Colonic mucosa (tissue), 4 donors: ENCODE measurements at regions not wholly inside any gene's neighbourhood (a gene's known extent, or its start where the extent isn't known, plus 50 kb on each side); places are given as distances from the start of the nearest gene placed in this dataset.

Experiments
- DNase-seq: peaks from one replicate; pipeline ENCODE4 v3.0.0-alpha.2; 2020
- H3K27ac ChIP-seq: fragments of 200-600 bp; one replicate; pipeline ENCODE4 v1.8.0; 2021
- H3K27me3 ChIP-seq: fragments of 200-600 bp; one replicate; pipeline ENCODE4 v1.8.0; 2021
- H3K36me3 ChIP-seq: fragments of 200-600 bp; one replicate; pipeline ENCODE4 v1.8.0; 2021
- H3K4me1 ChIP-seq: fragments of 200-600 bp; one replicate; pipeline ENCODE4 v1.8.0; 2021; ENCODE audit warnings: mild to moderate bottlenecking
- H3K4me3 ChIP-seq: fragments of 200-600 bp; one replicate; pipeline ENCODE4 v1.8.0; 2021
- H3K9ac ChIP-seq, 2 donors: one replicate each; pipeline ENCODE4 v1.7.0; 2013; ENCODE audit warnings: control low read depth in 2 of 2, low read depth in 2 of 2, low read length in 2 of 2
- H3K9me3 ChIP-seq: fragments of 200-600 bp; one replicate; pipeline ENCODE4 v1.8.0; 2021
- CTCF ChIP-seq: fragments of 200-600 bp; IDR thresholded peaks from one replicate; pipeline ENCODE4 v1.8.0; 2022; ENCODE audit warnings: antibody characterized with exemption, mild to moderate bottlenecking
- intact Hi-C: fragments of 100-400 bp; cut with DNase I; formaldehyde crosslinking; loops from one replicate; pipeline ENCODE4 v1.14.1; 2022
- donor health status: healthy.
- donor health status: DM: no; HTN: no; CAD: no.
- donor health status: DM: no; HTN: no; CAD: no.

DNA sequence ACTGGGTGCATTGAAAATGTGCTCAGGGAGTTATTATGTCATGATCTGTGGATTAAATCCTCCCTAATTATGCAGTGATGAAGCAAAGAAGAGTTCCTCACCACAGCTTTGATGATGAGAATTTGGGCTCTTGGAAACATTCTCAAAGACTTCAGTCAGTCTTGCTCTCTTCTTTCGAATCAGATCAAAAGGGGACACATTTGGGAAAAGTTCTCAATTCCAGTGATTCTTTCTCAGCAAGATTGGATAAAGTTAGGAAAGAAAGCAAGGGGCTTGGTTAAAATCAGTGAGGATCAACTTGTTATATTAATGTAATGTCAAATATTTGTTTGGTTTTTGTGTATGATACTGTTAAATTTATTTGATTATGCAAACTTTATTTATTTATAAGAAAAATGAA is 411.3 kb upstream of the ACTBL2 start:
- Histone ChIP-seq H3K27ac (no peak overlapping the region), H3K27me3 (no peaks in the 10 kb centered on the region), H3K4me1 (no peaks in the 10 kb centered on the region), H3K4me3 (no peak overlapping the region), H3K9ac (no peak overlapping the region), H3K9me3 (no peaks in the 10 kb centered on the region), H3K36me3 (no peaks in the 10 kb centered on the region)
- intact Hi-C loops = no loop called here
- DNase-seq = no peak
- TF ChIP-seq CTCF = no peak

GRCh38 chr5:57891443-57891842 is 408.8 kb upstream of the ACTBL2 start:
- DNase-seq = no peak
- Histone ChIP-seq H3K27me3 (no peaks in the 10 kb centered on the region), H3K36me3 (no peaks in the 10 kb centered on the region), H3K9ac (no peak overlapping the region), H3K27ac (no peak overlapping the region), H3K4me3 (no peak overlapping the region), H3K4me1 (no peaks in the 10 kb centered on the region), H3K9me3 (no peaks in the 10 kb centered on the region)
- intact Hi-C loops = no loop called here
- no peak for TF ChIP-seq CTCF

DNA sequence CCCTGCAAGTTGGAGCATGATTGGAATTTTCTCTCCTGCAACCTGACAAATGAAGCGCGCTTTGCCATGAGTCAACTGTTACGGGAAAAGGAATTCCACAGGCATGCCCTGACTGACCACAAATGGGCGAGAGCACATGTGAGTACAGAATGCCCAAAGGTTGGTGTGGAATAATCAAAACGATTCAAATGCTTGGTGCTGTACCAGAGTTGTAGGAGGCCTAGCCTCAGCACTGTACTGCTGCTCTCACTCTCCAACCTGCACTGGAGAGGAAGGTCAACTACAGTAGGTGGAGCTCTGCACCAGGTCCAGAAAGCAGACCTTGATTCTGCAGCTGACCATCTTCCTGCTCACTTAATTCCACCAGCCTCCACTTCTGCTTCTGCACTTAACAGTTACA is 406.9 kb upstream of the ACTBL2 start:
- no peak for DNase-seq
- H3K9ac ChIP-seq = no peak overlapping the region
- no peaks in the 10 kb centered on the region for H3K36me3 ChIP-seq
- H3K27me3 ChIP-seq = no peaks in the 10 kb centered on the region
- intact Hi-C loops = loop anchor here (2.0 to 10.0 kb wide), 2 partner anchors 571 to 585 kb away; partner anchors contain the start of gene PLK2
- no peak overlapping the region for H3K4me3 ChIP-seq
- H3K4me1 ChIP-seq = no peaks in the 10 kb centered on the region
- H3K27ac ChIP-seq = no peak overlapping the region
- no peak for TF ChIP-seq CTCF
- no peaks in the 10 kb centered on the region for H3K9me3 ChIP-seq

DNA sequence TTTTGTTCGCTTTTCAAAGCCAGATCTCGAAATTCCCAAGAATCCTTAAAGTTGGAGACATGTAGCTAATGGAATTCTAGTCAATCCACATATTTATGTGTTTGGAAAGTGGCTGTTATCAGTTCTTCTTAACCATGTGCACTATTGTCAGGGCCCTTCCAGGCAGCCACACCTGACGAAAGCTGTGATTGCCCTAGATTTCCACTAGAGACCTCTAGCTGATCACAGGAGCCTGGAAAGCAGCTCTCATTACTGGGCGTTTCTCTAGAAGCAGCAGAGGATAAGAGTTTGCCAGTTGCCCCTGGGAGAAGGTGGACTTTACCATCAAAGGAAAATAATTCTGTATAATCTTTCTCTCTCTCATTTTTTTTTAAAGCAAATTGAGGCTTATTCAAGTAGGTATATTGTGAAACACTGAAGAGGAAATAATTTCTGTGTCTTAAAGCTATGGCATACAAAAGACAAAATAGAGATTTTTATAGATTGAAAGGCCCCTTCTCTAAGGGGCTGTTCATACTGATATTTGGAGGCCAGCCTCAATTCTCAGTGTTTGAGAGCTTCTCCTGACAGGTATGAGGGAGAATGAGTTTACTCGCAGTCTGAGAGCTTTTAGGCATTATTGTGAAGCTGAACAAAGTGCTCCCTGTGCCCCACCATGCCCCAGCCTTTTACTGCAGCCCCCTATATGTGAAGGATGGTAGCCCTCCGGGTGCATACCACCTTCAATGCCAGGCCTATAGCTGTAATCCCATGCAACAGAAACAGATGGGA is 405.4 kb upstream of the ACTBL2 start:
- Histone ChIP-seq H3K4me3 (no peak overlapping the region), H3K27me3 (no peaks in the 10 kb centered on the region), H3K9ac (no peak overlapping the region), H3K4me1 (no peaks in the 10 kb centered on the region), H3K36me3 (no peaks in the 10 kb centered on the region), H3K9me3 (no peaks in the 10 kb centered on the region), H3K27ac (no peak overlapping the region)
- intact Hi-C loops = loop anchor here (2.0 to 10.0 kb wide), 2 partner anchors 573 to 583 kb away; partner anchors contain the start of gene PLK2
- peak; percentile 45 for DNase-seq
- peak; percentile 52 for TF ChIP-seq CTCF

DNA sequence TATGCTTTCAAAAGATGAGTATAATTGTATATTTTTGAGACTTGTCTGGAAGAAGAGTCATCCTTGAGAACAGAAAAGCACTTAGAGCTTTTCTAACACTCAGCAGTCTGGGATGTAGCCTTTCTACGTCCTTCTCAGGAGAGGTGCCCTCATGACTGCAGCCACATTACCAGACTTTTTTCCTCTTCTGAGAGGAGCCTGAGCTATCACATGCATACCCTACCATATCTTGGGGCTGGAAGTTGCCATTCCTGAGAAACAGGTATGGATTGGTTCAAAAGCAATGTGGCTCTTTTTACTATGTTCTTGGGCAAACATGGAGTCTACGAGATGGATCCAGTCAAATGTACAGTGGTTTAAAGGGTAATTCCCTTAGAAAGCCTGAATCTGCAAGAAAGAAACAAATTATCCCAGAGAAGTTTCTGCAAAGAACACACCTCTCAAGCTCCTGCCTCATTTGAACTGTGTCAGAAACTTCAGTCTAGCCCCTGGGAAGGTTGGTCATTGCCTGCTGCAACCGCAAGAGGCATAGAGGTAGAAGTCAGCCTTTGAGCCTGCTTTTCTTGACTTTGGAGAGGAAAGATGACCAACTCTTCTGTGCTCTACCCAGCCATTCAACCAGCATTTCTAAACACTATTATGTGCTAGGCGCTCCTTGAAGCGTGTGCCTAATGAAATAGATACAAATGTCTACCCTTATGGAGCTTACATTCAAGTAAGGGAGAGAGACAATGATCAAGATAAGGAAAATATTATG is 401.9 kb upstream of the ACTBL2 start:
- TF ChIP-seq CTCF = no peak
- Histone ChIP-seq H3K4me1 (no peaks in the 10 kb centered on the region), H3K27ac (no peak overlapping the region), H3K36me3 (no peaks in the 10 kb centered on the region), H3K4me3 (no peak overlapping the region), H3K9me3 (no peaks in the 10 kb centered on the region), H3K27me3 (no peaks in the 10 kb centered on the region), H3K9ac (no peak overlapping the region)
- intact Hi-C loops = loop anchor here (10.0 kb wide), 1 partner anchor 580 kb away; no protein-coding TSS in a partner anchor
- no peak for DNase-seq
